ENCODE measurements at regions not wholly inside any gene's neighbourhood (a gene's known extent, or its start where the extent isn't known, plus 50 kb on each side); places are given as distances from the start of the nearest gene placed in this dataset.

- TF ChIP-seq CTCF (IDR thresholded peaks at IDR 0.05): peak; percentile 35 to 69 (median 58)
- peak overlapping the region in 2 of 4 donors; percentile 14 to 31 for H3K4me3 ChIP-seq
- peak in 4 of 6 donors; percentile 26 to 62 (median 52) for DNase-seq
- peaks cover 0 to 4% (median 3%) of the 10 kb centered on the region in 3 donors for H3K4me1 ChIP-seq
- H3K36me3 ChIP-seq: no peaks in the 10 kb centered on the region
- peak; percentile 91 for FAIRE-seq
- H3K9me3 ChIP-seq: no peaks in the 10 kb centered on the region
- H3K27me3 ChIP-seq: no peaks in the 10 kb centered on the region
- WGBS, 2 donors: 4 to 8% methylated on average over 8 of the region's 8 CpGs
- ATAC-seq: peak; percentile 92 to 99 (median 96)
- intact Hi-C loops (cut with DNase I): loop anchor here in 2 of 3 donors (10.0 kb wide), 2 partner anchors 281 to 291 kb away; no protein-coding TSS in a partner anchor
- H3K27ac ChIP-seq: peak overlapping the region in 2 of 4 donors; percentile 48 to 57
These were observed 113.2 kb upstream of the DGKB start for GRCh38 chr7:15015545-15016314.

GRCh38 chr7:15012135-15012534, 109.6 kb upstream of the DGKB start:
- Histone ChIP-seq H3K9me3 (no peaks in the 10 kb centered on the region), H3K27me3 (no peaks in the 10 kb centered on the region), H3K4me1 (peaks cover 0 to 4% (median 3%) of the 10 kb centered on the region in 3 donors), H3K36me3 (no peaks in the 10 kb centered on the region), H3K4me3 (no peak overlapping the region), H3K27ac (no peak overlapping the region)
- intact Hi-C loops (cut with DNase I): loop anchor here in 2 of 3 donors (10.0 kb wide), 2 partner anchors 277 to 287 kb away; no protein-coding TSS in a partner anchor
- TF ChIP-seq CTCF (IDR thresholded peaks at IDR 0.05): no peak
- WGBS, 2 donors: 90 to 92% methylated on average over 4 of the region's 4 CpGs
- no peak for DNase-seq
- no peak for FAIRE-seq
- no peak for ATAC-seq

- intact Hi-C loops (cut with DNase I): loop anchor here in 2 of 3 donors (10.0 kb wide), 2 partner anchors 276 to 286 kb away; no protein-coding TSS in a partner anchor
- Histone ChIP-seq H3K4me1 (peaks cover 0 to 4% (median 3%) of the 10 kb centered on the region in 3 donors), H3K9me3 (no peaks in the 10 kb centered on the region), H3K27ac (no peak overlapping the region), H3K36me3 (no peaks in the 10 kb centered on the region), H3K27me3 (no peaks in the 10 kb centered on the region), H3K4me3 (no peak overlapping the region)
- ATAC-seq (no peak), DNase-seq (no peak), FAIRE-seq (no peak)
- WGBS, 2 donors: 86 to 92% methylated on average over 3 of the region's 3 CpGs
- no peak for TF ChIP-seq CTCF (IDR thresholded peaks at IDR 0.05)
These were observed 108.7 kb upstream of the DGKB start for GRCh38 chr7:15011289-15011688.

GRCh38 chr7:15007507-15007906, 105.0 kb upstream of the DGKB start:
- Histone ChIP-seq H3K9me3 (no peaks in the 10 kb centered on the region), H3K4me3 (no peak overlapping the region), H3K27me3 (no peaks in the 10 kb centered on the region), H3K4me1 (no peaks in the 10 kb centered on the region), H3K27ac (no peak overlapping the region), H3K36me3 (no peaks in the 10 kb centered on the region)
- intact Hi-C loops (cut with DNase I): no loop called here
- DNase-seq (no peak), FAIRE-seq (no peak), ATAC-seq (peak in 1 of 4 donors; percentile 19)
- 84 to 88% methylated on average over 5 of the region's 5 CpGs for WGBS, 2 donors
- no peak for TF ChIP-seq CTCF (IDR thresholded peaks at IDR 0.05)

DNA sequence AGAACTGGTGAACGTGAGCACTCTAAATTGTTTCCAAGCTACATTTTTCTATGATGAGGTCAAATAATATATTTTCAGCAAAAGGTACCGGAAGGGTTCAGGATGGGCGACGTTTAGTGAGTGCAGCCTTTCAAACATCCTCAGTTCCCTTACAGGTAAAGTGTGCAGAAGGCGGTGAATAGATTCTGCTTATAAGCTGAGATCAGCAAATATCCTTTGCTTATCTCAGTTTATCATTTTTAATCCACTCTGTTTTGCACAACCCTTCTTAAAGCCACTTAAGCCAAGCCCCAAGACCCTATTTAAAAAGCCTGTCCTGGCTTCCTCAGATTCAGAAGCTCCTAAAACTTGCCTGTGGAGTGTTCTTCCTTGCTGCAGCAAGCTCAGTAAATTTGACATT, 103.1 kb upstream of the DGKB start:
- ATAC-seq: no peak
- 79 to 82% methylated on average over 5 of the region's 5 CpGs for WGBS, 2 donors

More for the DNA sequence above, 103.1 kb upstream of the DGKB start:
- DNase-seq (no peak), FAIRE-seq (no peak)
- no peaks in the 10 kb centered on the region for H3K4me1 ChIP-seq
- H3K27ac ChIP-seq: no peak overlapping the region
- no peak for TF ChIP-seq CTCF (IDR thresholded peaks at IDR 0.05)
- H3K9me3 ChIP-seq: no peaks in the 10 kb centered on the region
- H3K4me3 ChIP-seq: no peak overlapping the region
- H3K27me3 ChIP-seq: no peaks in the 10 kb centered on the region
- intact Hi-C loops (cut with DNase I): no loop called here
- H3K36me3 ChIP-seq: no peaks in the 10 kb centered on the region

All from pancreas (tissue), 10 donors.